Left ventricle myocardium superior (tissue), 1 donor: ENCODE measurements at regions not wholly inside any gene's neighbourhood (a gene's known extent, or its start where the extent isn't known, plus 50 kb on each side); places are given as distances from the start of the nearest gene placed in this dataset.

ENCODE experiments used
- ATAC-seq: fragments of 200-7000 bp; cut with Tn5 transposase; one replicate; pipeline ENCODE4 v1.9.1; 2020; ENCODE audit warnings: mild to moderate bottlenecking, moderate library complexity
- DNase-seq: peaks from one replicate; pipeline ENCODE4 v3.0.0-alpha.2; 2020
- intact Hi-C: fragments of 100-400 bp; cut with micrococcal nuclease; formaldehyde crosslinking; loops from one replicate; pipeline ENCODE4 v1.11.0; 2022
- donor health status: DM: no; HTN: yes; CAD: no; lungs with severe emphysema.

- DNase-seq (no peak), ATAC-seq (peak; percentile 5)
- intact Hi-C loops = no loop called here
These were observed 108.8 kb upstream of the CD180 start for GRCh38 chr5:67305401-67305800.

GRCh38 chr5:67303356-67303755 is 106.8 kb upstream of the CD180 start:
- ATAC-seq (no peak), DNase-seq (no peak)
- intact Hi-C loops = no loop called here

DNA sequence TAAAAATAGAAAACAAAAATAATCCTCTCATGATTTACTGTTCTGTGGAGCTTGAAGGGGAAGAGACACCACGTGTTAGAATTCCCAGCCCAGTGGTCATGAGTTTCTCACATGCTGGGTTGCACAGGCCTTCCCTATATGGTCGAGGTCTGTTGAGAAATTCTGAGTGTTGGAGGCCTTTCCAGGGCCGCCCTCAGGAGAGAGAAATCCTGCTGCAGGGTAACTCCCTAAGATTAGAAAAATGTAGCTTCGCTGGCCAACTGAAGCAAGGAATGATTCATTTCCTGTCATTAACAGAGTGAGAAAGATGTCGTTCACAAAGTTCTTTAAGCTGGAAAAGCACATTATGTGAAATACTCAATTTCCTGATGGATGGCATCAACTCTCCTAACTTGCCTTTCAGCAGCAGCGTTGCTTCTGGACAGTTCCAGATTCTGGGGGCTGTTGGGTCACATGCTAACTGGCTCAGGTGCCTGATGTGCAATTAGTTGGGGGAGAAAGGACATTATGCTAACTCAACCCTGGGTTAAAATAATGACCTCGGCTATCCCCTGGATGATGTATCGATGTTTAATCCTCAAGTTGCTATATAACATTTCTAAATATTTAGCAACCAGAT is 104.8 kb upstream of the CD180 start:
- DNase-seq (peak; percentile 66), ATAC-seq (peak; percentile 90)
- intact Hi-C loops = no loop called here

GRCh38 chr5:67300326-67300725 is 103.7 kb upstream of the CD180 start:
- intact Hi-C loops = no loop called here
- DNase-seq (no peak), ATAC-seq (no peak)

DNA sequence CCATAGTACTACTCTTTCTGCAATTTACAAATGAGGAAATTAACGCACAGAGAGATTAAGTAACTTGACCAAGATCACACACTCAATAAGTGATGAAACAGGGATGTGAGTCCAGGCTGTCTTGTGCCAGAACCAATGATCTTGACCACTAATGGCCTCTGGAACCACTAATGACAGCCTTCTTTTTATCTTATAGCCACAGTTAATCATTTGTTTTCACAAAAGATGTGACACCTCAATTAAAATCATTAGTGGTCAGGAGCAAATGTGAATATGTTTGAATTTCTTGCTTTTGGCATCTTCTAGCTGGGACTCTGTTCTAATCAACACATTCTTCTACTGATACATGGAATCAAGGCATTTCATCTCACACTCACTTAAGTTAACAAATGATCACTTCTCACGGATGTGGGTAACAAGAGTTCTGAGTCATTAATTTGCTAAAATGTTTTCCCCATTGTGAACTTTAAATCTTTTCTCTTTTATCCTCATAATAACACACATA is 102.7 kb upstream of the CD180 start:
- DNase-seq (no peak), ATAC-seq (no peak)
- intact Hi-C loops = no loop called here

GRCh38 chr5:67297802-67298532 is 101.4 kb upstream of the CD180 start:
- intact Hi-C loops = no loop called here
- DNase-seq (no peak), ATAC-seq (no peak)

DNA sequence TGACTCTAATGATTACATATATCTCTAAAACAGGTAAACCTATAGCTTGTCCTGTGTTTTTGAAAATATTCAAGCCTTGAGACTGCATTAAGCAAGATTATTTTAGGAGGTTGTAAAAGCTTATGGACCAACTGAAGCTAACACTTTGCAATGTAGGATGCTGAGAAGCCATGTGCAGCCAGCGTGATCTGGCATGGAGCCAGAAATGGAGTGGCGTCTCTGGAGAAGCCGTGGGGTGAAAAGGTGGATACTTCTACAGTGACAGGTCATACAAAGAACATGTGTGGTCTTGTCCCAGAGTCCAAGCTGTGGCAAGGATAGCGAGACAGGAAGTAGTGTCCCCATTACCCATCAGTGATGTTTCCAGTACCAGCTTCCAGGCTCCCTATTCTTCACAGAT is 100.8 kb upstream of the CD180 start:
- ATAC-seq = no peak

GRCh38 chr5:67294266-67294938 is 97.8 kb upstream of the CD180 start:
- intact Hi-C loops = no loop called here
- DNase-seq = no peak
- no peak for ATAC-seq

More for the DNA sequence above, 100.8 kb upstream of the CD180 start:
- DNase-seq = no peak
- intact Hi-C loops = no loop called here

DNA sequence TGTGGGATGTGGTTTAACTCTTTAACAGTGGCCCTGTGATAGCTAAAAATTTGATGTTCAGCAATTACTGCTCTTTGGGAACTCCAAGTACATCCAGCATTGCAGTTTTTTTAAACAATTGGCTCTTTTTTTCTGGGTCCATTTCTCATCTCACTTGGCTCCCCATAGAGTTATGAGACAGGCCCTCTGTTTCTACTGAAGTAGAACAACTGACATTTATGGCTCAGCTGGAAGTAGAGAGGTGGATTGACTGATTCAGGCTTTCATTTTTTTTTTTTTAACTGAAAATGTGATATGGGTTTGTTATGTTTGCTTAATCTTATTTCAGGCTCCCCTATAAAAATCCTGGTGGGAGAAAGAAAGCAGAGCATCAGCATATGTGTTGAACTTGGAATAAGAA is 96.6 kb upstream of the CD180 start:
- peak; percentile 31 for ATAC-seq
- DNase-seq = no peak
- intact Hi-C loops = no loop called here

GRCh38 chr5:67292201-67292940 is 95.8 kb upstream of the CD180 start:
- ATAC-seq (no peak), DNase-seq (no peak)
- intact Hi-C loops = no loop called here

- intact Hi-C loops = no loop called here
- DNase-seq (no peak), ATAC-seq (no peak)
These were observed 95.1 kb upstream of the CD180 start for GRCh38 chr5:67291671-67292070.

GRCh38 chr5:67291066-67291465 is 94.5 kb upstream of the CD180 start:
- ATAC-seq (no peak), DNase-seq (no peak)
- intact Hi-C loops = no loop called here

DNA sequence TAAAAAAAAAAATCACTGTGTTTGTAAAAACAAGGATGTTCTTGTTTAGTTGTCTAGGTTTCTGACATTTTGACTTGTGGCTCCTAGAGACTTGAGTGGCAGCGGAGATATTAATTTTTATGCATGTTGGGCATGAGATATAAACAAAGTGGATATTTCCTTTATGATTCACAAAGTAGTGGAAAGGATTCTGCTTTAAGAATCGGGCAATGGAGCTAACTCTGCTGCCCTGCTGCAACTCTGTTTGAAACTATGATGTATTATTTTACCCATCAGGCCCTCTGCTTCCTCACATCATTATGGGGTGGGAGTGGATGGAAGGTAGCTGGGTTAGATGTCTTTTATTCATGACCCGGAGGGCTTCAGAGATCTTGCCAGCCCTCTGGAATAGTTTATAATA is 94.1 kb upstream of the CD180 start:
- DNase-seq (no peak), ATAC-seq (no peak)
- intact Hi-C loops = no loop called here

DNA sequence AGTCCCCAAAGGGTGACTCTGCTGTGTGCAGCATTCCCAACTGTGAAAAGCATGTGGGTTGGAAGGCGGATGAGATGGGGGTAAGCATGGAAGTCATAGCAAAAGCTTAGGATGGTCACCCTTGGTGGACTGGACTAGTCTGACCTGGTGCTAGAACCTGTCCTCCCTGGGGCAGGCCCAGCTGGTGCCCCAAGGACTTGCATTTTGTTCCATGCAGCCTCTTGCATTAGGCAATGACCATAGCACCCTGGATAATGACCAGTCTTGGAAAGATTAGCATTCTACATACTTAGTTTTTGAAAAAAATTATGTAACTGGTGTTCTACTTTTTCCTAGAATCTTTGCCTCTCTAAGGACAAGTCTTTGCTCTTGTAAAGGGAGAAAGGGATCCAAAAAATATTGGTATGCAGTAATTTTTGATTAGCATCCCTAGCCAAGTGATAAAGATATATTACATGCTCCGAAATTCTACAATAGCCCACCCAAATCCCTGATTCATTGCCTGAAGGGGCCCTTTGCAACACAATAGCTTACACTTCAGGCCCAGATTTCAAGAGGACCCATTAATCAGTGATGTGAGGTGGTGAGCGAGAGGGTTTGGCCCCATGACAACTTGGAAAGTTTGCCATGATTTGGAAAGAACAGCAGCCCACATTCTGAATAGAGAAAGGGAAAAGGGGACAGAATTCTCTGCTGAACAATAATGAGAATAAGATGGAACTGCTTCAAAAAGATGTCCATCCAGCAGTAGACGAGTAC is 93.3 kb upstream of the CD180 start:
- peak; percentile 51 for DNase-seq
- peak; percentile 81 for ATAC-seq
- intact Hi-C loops = no loop called here

GRCh38 chr5:67287510-67288268 is 91.1 kb upstream of the CD180 start:
- intact Hi-C loops = no loop called here
- no peak for DNase-seq
- ATAC-seq = peak; percentile 21

- DNase-seq (no peak), ATAC-seq (no peak)
These were observed 89.4 kb upstream of the CD180 start for GRCh38 chr5:67286006-67286405.

DNA sequence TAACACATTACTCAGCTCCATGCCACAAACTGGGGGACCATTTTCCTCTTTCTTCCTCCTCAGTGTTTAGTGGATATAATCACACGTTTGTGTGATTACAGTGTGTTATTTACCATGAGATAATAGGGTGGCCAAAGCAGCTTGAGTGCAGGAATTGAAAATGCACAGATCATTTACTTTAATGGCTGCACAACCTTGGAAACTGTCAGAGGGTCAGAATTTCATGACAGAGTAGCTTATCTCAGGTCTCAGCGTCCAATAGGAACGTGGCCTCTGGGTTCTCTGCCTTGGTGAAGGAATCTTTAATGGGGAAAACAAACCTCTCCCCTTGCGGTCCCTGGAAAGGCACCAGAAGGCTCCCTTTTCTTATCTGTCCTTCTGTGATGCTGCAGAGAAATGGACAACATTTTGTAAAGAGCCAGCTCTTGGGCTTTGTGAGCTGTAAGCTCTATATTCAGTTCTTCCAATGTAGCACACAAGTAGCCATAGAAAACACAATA is 87.4 kb upstream of the CD180 start:
- intact Hi-C loops = no loop called here
- no peak for DNase-seq

More at GRCh38 chr5:67286006-67286405, 89.4 kb upstream of the CD180 start:
- intact Hi-C loops = no loop called here

More for the DNA sequence above, 87.4 kb upstream of the CD180 start:
- ATAC-seq = no peak
